AML-193 (cell line): ENCODE measurements at regions not wholly inside any gene's neighbourhood (a gene's known extent, or its start where the extent isn't known, plus 50 kb on each side); places are given as distances from the start of the nearest gene placed in this dataset.

ENCODE experiments used
- DNase-seq, 2 experiments: peaks; one replicate each; lab custom pipeline; 2025; lab: John Stamatoyannopoulos, UW

DNA sequence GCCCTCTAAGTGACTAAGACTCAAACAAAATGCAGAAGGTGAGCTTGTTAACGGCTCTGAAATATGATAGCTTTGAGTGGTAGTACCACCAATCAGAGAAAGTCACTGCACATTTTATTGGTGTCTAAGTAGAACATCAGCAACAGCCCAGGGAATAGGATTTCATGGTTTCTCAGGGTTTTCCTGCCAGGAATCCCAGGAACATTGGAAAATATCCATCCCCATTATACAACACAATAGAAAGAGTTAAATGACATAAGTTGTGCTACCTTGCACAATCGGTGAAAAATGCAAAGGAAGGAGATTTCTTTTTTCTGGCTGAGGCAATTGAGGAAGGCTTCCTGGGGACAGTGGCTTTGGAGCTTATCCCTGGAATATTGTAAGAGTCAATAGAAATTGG is 283.1 kb downstream of the HLX start:
- DNase-seq: no peak

DNA sequence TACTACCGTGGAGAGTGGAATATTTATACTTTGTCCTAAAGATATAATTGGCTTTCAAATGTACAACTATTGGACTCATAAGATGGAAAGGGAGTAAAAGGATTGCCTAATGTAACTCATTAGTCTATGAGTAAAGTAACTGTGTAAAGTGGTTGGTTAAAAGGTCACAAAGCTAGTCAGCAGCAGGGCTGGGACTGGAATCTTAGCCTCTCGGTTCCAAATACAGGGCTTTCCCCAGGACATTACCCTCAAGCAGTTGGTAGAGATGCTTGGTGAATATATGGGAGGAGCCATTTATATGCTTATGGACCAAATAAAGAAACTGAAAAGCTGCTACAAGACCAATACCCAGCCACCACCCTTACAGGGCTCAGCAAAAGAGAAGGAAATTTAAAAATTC is 283.7 kb downstream of the HLX start:
- DNase-seq: no peak

GRCh38 chr1:221164029-221164428 is 284.8 kb downstream of the HLX start:
- no peak for DNase-seq

DNA sequence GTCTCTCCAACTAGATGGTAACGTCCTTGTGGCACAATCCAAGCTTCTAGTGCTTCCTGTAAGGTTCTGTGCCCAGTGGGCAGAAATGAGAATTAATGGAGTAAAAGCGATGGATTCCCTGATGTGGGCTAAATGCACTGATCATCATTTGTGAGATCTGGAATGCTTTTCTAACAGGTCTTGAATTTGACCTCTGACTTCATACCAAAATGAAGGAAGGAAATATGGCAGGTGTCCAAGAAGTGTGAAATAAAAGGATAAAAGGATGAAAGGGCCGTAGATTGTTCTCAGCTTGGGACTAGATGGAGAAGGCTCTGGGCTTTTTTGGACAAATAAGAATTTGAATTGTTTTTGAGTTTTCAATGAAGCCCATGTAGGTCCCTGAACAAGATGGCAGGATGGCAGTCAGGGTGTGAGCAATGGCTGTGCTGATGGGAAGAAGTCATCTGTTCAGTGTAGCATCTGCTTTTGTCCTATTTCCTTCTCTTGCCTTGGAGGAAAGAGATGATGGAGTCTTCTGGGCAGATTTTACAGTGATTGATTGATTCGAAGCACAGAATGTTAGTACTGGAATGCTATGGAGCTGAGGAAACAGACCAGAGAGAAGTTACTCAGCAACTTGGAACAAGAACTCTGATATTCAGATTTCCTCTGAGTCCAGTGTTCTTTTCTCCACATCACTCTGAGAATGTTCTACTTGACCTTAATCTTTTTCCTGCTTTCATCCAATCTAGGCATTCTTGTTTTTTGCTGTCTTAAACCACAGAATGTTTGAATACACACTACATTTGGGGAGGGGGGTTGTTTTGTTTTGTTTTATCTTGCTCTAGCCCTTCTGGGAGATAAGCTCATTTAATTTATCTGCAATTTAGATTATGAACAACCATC is 286.0 kb downstream of the HLX start:
- DNase-seq: no peak

DNA sequence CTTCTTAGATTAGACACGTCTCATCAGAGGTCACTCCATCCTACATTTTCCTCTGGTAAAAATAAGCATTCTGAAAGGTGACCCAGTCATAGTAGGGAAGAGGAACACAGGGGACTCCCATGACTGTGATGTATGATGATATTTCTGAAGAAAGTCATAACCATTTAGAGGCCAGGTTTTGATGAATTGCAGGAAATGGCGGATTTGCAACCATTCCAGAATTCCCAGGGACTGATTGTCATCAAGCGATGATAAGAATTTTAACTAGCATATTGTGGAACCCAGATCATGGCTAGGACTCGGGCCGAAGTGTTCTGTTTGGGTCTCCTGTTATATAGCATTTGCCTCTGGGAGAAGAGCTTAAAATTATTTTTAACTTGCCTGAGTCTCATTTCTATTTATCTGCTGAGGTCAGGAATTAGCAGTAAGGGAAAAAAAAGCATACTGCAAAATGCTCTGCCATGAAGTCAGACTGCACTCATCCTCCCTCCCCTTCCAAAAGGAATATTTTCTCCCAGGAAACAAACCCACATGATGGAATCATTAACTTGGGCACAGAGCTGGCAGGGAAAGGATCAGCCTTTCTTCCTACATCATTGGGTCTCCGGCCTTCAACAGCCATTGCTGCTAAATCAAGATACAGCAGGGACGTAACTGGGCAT is 286.7 kb downstream of the HLX start:
- no peak for DNase-seq

- peak; percentile 99 for DNase-seq
These were observed 287.5 kb downstream of the HLX start for GRCh38 chr1:221166559-221167318.

DNA sequence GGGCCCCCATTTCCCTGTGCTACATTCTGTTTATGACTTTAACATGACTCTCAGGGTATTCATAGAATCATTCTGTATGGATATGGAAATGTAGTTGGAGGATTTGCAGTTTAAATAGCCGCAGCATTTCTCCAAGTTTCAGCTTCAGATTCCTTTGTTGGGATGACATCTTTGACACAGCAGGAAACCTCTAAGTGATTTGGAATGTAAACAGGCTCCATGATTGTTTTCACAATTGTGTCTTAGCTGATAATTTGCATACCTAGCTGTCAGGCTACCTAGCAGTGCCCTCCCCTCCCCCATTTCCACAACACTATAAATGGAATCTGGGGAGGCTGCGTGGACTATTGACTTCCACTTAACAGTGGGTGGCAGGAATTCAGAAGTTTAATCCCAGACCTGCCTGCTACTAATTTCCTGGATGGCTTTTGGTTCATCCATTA is 290.2 kb downstream of the HLX start:
- DNase-seq: no peak

GRCh38 chr1:221170171-221170570 is 290.9 kb downstream of the HLX start:
- no peak for DNase-seq

GRCh38 chr1:221171768-221172167 is 292.5 kb downstream of the HLX start:
- DNase-seq: no peak

GRCh38 chr1:221172841-221173240 is 293.6 kb downstream of the HLX start:
- DNase-seq: no peak

DNA sequence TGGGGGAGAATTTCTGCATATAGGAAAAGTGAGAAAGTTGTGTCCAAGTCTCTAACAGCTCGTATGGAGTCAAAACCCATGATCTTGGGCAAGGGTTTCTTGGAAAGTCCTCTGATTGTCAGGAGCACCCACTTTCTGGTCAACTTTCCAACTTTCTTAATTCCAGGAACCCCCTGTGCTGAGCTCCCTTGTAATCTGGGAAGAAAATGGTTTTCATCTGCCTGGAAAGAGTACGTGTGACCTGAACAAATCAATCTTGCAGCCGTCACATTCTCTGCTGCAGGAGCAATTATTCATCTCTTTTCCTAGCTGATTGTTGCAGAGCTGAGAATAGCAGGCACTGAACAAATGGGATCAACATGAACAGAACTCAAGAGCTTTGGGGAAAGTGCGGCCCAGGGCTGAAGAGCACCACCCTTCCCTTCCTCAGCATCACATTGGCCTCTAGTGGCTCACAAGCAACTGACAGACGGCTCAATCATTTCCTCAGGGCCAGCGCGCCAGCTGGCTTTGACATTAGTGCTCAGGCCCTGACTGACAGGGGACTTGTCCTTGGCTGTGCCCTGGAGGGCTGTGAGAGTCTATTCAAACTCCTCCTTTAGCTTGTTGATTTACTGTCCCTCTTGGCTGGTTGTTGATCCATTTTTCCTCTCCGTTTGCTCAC is 295.2 kb downstream of the HLX start:
- DNase-seq: no peak

GRCh38 chr1:221175249-221175648 is 296.0 kb downstream of the HLX start:
- DNase-seq: no peak

- no peak for DNase-seq
These were observed 301.6 kb downstream of the HLX start for GRCh38 chr1:221180704-221181368.

GRCh38 chr1:221182791-221183533 is 303.7 kb downstream of the HLX start:
- peak; percentile 27 to 32 for DNase-seq

DNA sequence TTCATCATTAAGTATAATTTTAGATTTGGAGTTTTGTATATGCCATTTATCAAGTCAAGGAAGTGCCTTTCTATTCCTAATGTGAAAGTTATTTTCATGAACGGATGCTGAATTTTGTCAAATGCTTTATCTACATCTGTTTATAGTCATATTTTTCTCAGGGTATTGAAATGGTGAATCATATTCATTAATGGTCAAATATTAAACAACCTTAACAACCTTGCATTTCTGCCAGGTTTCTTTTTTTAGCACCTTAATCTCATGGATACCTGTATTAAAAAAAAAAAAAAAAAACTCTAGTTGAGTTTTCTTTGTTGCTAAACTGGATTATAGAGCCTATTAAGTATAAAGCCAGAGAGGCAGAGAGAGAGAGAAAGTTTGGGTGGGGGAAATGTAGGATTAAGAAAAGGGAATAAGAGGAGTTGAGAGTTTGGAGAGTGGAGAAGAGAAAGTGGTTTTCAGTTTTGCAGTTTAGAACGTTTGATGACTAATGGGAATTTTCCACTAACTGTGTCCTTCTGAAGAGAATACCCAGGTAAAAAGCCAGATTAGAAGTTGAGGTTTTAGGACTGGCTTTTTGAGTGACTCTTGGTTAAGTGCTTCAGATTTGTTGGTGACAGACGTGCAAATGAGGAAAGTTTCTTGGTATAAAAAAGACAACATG is 305.0 kb downstream of the HLX start:
- no peak for DNase-seq

DNA sequence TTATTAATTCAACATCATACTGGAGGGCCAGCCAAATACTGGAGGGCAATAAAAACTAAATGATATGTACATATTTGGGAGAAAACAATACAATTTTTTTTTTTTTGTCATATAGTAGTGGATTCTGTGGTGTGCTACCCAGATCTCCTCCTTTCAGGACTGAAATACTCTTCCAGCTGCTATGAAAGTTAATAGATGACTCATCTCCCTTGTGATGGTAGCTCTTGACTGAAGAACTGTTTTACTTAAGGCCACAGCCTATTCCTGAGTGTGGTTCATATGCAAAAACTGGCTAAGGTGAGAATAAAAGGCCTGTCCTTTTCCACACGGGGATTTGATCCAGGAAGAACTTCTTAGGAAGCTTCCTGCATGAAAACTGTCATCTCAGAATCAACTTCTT is 307.9 kb downstream of the HLX start:
- no peak for DNase-seq

GRCh38 chr1:221188458-221188857 is 309.2 kb downstream of the HLX start:
- peak; percentile 74 to 82 for DNase-seq

DNA sequence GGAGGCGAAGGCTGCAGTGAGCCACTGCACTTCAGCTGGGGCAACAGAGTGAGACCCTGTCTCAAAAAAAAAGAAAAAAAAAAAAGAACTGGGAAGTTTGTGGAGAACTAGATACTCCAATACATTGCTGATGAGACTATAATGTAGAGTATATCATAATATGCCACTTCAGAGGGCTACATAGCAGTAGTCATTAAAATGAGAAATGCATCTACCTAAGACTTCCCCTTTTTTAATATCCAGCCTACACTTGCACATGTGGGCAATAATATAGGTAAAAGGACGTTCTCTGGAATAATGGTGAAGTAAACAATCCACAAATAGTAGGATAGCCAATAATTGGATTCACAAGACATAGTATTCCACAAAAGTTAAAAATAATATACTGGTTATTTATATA is 311.0 kb downstream of the HLX start:
- peak in 1 of 2 experiments; percentile 10 for DNase-seq

GRCh38 chr1:221192055-221192454 is 312.8 kb downstream of the HLX start:
- DNase-seq: no peak

- no peak for DNase-seq
These were observed 321.2 kb downstream of the HLX start for GRCh38 chr1:221200464-221200863.
